Activated naive CD4-positive, alpha-beta T cell treated with anti-CD3 and anti-CD28 coated beads, Interleukin-2, amount 10 ng/mL, durations not matched to agents 7 days and 5 days (primary cell): ENCODE measurements at regions not wholly inside any gene's neighbourhood (a gene's known extent, or its start where the extent isn't known, plus 50 kb on each side); places are given as distances from the start of the nearest gene placed in this dataset.
"Not testable (repeated sequence)": the region's sequence is repeated elsewhere in the genome, so short reads cannot be mapped to it uniquely, and the experiment has no call there.

Source experiments
- CTCF ChIA-PET: fragments of 350-600 bp; sonication (Branson Sonifier 250); formaldehyde crosslinking; loops from one replicate; lab custom pipeline; 2021; ENCODE audit warnings: antibody characterized with exemption; lab: Charles Lee
- DNase-seq: peaks from one replicate; pipeline ENCODE4 v3.0.0-alpha.2; 2020
- H3K27ac Mint-ChIP-seq: one replicate; pipeline ENCODE4 v1.8.0; 2021; ENCODE audit warnings: mild to moderate bottlenecking, moderate library complexity, mixed read lengths
- H3K27me3 Mint-ChIP-seq: one replicate; pipeline ENCODE4 v1.8.0; 2021; ENCODE audit warnings: mild to moderate bottlenecking, mixed read lengths
- H3K36me3 Mint-ChIP-seq: one replicate; pipeline ENCODE4 v1.8.0; 2021; ENCODE audit warnings: mixed read lengths
- H3K4me1 Mint-ChIP-seq: one replicate; pipeline ENCODE4 v1.8.0; 2021; ENCODE audit warnings: mixed read lengths
- H3K4me3 Mint-ChIP-seq: one replicate; pipeline ENCODE4 v1.8.0; 2021; ENCODE audit warnings: mild to moderate bottlenecking, moderate library complexity, mixed read lengths
- H3K9me3 Mint-ChIP-seq: one replicate; pipeline ENCODE4 v1.8.0; 2021; ENCODE audit warnings: mixed read lengths

- H3K9me3 Mint-ChIP-seq = peaks cover 5% of the 10 kb centered on the region
- DNase-seq = no peak
- H3K27me3 Mint-ChIP-seq = no peaks in the 10 kb centered on the region
- CTCF ChIA-PET = no interaction called here
- H3K4me1 Mint-ChIP-seq = no peaks in the 10 kb centered on the region
- H3K36me3 Mint-ChIP-seq = no peaks in the 10 kb centered on the region
- H3K27ac Mint-ChIP-seq = no peak overlapping the region
- no peak overlapping the region for H3K4me3 Mint-ChIP-seq
Observed at GRCh38 chr1:95503278-95504030, 269.4 kb downstream of the RWDD3 start.

GRCh38 chr1:95504321-95504720 lies 270.3 kb downstream of the RWDD3 start:
- no peak for DNase-seq
- no peaks in the 10 kb centered on the region for H3K27me3 Mint-ChIP-seq
- H3K4me3 Mint-ChIP-seq = no peak overlapping the region
- CTCF ChIA-PET = no interaction called here
- no peaks in the 10 kb centered on the region for H3K4me1 Mint-ChIP-seq
- no peak overlapping the region for H3K27ac Mint-ChIP-seq
- H3K9me3 Mint-ChIP-seq = peaks cover 5% of the 10 kb centered on the region
- no peaks in the 10 kb centered on the region for H3K36me3 Mint-ChIP-seq

- H3K27ac Mint-ChIP-seq = no peak overlapping the region
- CTCF ChIA-PET = no interaction called here
- H3K9me3 Mint-ChIP-seq = peaks cover 5% of the 10 kb centered on the region
- no peaks in the 10 kb centered on the region for H3K36me3 Mint-ChIP-seq
- H3K27me3 Mint-ChIP-seq = no peaks in the 10 kb centered on the region
- H3K4me3 Mint-ChIP-seq = no peak overlapping the region
- no peaks in the 10 kb centered on the region for H3K4me1 Mint-ChIP-seq
- no peak for DNase-seq
Observed at GRCh38 chr1:95506736-95507414, 272.9 kb downstream of the RWDD3 start.

- CTCF ChIA-PET = no interaction called here
- no peaks in the 10 kb centered on the region for H3K36me3 Mint-ChIP-seq
Observed at GRCh38 chr1:95509989-95510388, 276.0 kb downstream of the RWDD3 start.

GRCh38 chr1:95512925-95513324 lies 278.9 kb downstream of the RWDD3 start:
- Mint-ChIP-seq H3K9me3 (no peaks in the 10 kb centered on the region), H3K4me1 (no peaks in the 10 kb centered on the region)

More at GRCh38 chr1:95509989-95510388, 276.0 kb downstream of the RWDD3 start:
- peaks cover 5% of the 10 kb centered on the region for H3K9me3 Mint-ChIP-seq
- no peaks in the 10 kb centered on the region for H3K4me1 Mint-ChIP-seq
- H3K27me3 Mint-ChIP-seq = no peaks in the 10 kb centered on the region
- no peak overlapping the region for H3K27ac Mint-ChIP-seq
- H3K4me3 Mint-ChIP-seq = no peak overlapping the region
- DNase-seq = no peak

GRCh38 chr1:95517506-95517905 lies 283.5 kb downstream of the RWDD3 start:
- Mint-ChIP-seq H3K4me1 (no peaks in the 10 kb centered on the region), H3K4me3 (no peak overlapping the region), H3K36me3 (no peaks in the 10 kb centered on the region), H3K27ac (no peak overlapping the region), H3K27me3 (no peaks in the 10 kb centered on the region), H3K9me3 (peaks cover 5% of the 10 kb centered on the region)
- CTCF ChIA-PET = no interaction called here
- no peak for DNase-seq

More at GRCh38 chr1:95512925-95513324, 278.9 kb downstream of the RWDD3 start:
- CTCF ChIA-PET = no interaction called here
- DNase-seq = no peak
- Mint-ChIP-seq H3K4me3 (no peak overlapping the region), H3K27me3 (no peaks in the 10 kb centered on the region), H3K27ac (no peak overlapping the region), H3K36me3 (no peaks in the 10 kb centered on the region)

- Mint-ChIP-seq H3K4me3 (no peak overlapping the region), H3K4me1 (no peaks in the 10 kb centered on the region), H3K9me3 (peaks cover 9% of the 10 kb centered on the region), H3K27ac (no peak overlapping the region), H3K27me3 (no peaks in the 10 kb centered on the region), H3K36me3 (no peaks in the 10 kb centered on the region)
- no peak for DNase-seq
- CTCF ChIA-PET = no interaction called here
Observed at GRCh38 chr1:95518310-95518709, 284.3 kb downstream of the RWDD3 start.

GRCh38 chr1:95520390-95520789 lies 286.4 kb downstream of the RWDD3 start:
- H3K4me3 Mint-ChIP-seq = no peak overlapping the region
- no peak overlapping the region for H3K27ac Mint-ChIP-seq

GRCh38 chr1:95532335-95532734 lies 298.3 kb downstream of the RWDD3 start:
- CTCF ChIA-PET = no interaction called here
- H3K27me3 Mint-ChIP-seq = no peaks in the 10 kb centered on the region
- H3K4me3 Mint-ChIP-seq = no peak overlapping the region
- no peak overlapping the region for H3K27ac Mint-ChIP-seq
- H3K36me3 Mint-ChIP-seq = no peaks in the 10 kb centered on the region
- H3K9me3 Mint-ChIP-seq = peaks cover 6% of the 10 kb centered on the region
- DNase-seq = no peak
- no peaks in the 10 kb centered on the region for H3K4me1 Mint-ChIP-seq

More at GRCh38 chr1:95520390-95520789, 286.4 kb downstream of the RWDD3 start:
- CTCF ChIA-PET = no interaction called here
- Mint-ChIP-seq H3K9me3 (peaks cover 16% of the 10 kb centered on the region), H3K27me3 (no peaks in the 10 kb centered on the region), H3K4me1 (no peaks in the 10 kb centered on the region), H3K36me3 (no peaks in the 10 kb centered on the region)
- DNase-seq = no peak

GRCh38 chr1:95534985-95535384 lies 301.0 kb downstream of the RWDD3 start:
- H3K36me3 Mint-ChIP-seq = no peaks in the 10 kb centered on the region
- DNase-seq = no peak
- H3K4me1 Mint-ChIP-seq = no peaks in the 10 kb centered on the region
- no peak overlapping the region for H3K4me3 Mint-ChIP-seq
- no peaks in the 10 kb centered on the region for H3K27me3 Mint-ChIP-seq
- H3K27ac Mint-ChIP-seq = no peak overlapping the region
- CTCF ChIA-PET = no interaction called here
- peaks cover 6% of the 10 kb centered on the region for H3K9me3 Mint-ChIP-seq

GRCh38 chr1:95535614-95536013 lies 301.6 kb downstream of the RWDD3 start:
- no peaks in the 10 kb centered on the region for H3K4me1 Mint-ChIP-seq

GRCh38 chr1:95536501-95536900 lies 302.5 kb downstream of the RWDD3 start:
- Mint-ChIP-seq H3K4me1 (no peaks in the 10 kb centered on the region), H3K27ac (no peak overlapping the region), H3K9me3 (peaks cover 6% of the 10 kb centered on the region), H3K4me3 (no peak overlapping the region), H3K36me3 (no peaks in the 10 kb centered on the region), H3K27me3 (no peaks in the 10 kb centered on the region)
- DNase-seq = no peak
- CTCF ChIA-PET = no interaction called here

More at GRCh38 chr1:95535614-95536013, 301.6 kb downstream of the RWDD3 start:
- Mint-ChIP-seq H3K9me3 (peaks cover 6% of the 10 kb centered on the region), H3K27ac (no peak overlapping the region), H3K27me3 (no peaks in the 10 kb centered on the region), H3K4me3 (no peak overlapping the region), H3K36me3 (no peaks in the 10 kb centered on the region)
- DNase-seq = no peak
- CTCF ChIA-PET = no interaction called here

- H3K27ac Mint-ChIP-seq = no peak overlapping the region
- H3K4me3 Mint-ChIP-seq = no peak overlapping the region
- peaks cover 6% of the 10 kb centered on the region for H3K9me3 Mint-ChIP-seq
- no peaks in the 10 kb centered on the region for H3K4me1 Mint-ChIP-seq
- H3K36me3 Mint-ChIP-seq = no peaks in the 10 kb centered on the region
- CTCF ChIA-PET = no interaction called here
- DNase-seq = no peak
- H3K27me3 Mint-ChIP-seq = no peaks in the 10 kb centered on the region
Observed at GRCh38 chr1:95537176-95537575, 303.2 kb downstream of the RWDD3 start.

GRCh38 chr1:95538242-95538641 lies 304.2 kb downstream of the RWDD3 start:
- not testable (repeated sequence) for DNase-seq, H3K4me1 Mint-ChIP-seq, H3K36me3 Mint-ChIP-seq, H3K9me3 Mint-ChIP-seq, H3K4me3 Mint-ChIP-seq, H3K27ac Mint-ChIP-seq, H3K27me3 Mint-ChIP-seq
- CTCF ChIA-PET = interaction anchor here (0.6 kb wide), 1 partner anchor 1428 kb away, joined by 3 read pairs; no protein-coding TSS in a partner anchor

- no peaks in the 10 kb centered on the region for H3K4me1 Mint-ChIP-seq
- no peak for DNase-seq
- no peak overlapping the region for H3K27ac Mint-ChIP-seq
- no peaks in the 10 kb centered on the region for H3K27me3 Mint-ChIP-seq
- H3K9me3 Mint-ChIP-seq = no peaks in the 10 kb centered on the region
- CTCF ChIA-PET = no interaction called here
- H3K4me3 Mint-ChIP-seq = no peak overlapping the region
- no peaks in the 10 kb centered on the region for H3K36me3 Mint-ChIP-seq
Observed at GRCh38 chr1:95542936-95543335, 308.9 kb downstream of the RWDD3 start.
